ENCODE measurements at regions not wholly inside any gene's neighbourhood (a gene's known extent, or its start where the extent isn't known, plus 50 kb on each side); places are given as distances from the start of the nearest gene placed in this dataset.

- Histone ChIP-seq H3K9me3 (replicated peaks; ENCODE audit: control insufficient read depth, insufficient read depth, low read depth, low read length) (no peaks in the 10 kb centered on the region), H3K27ac (ENCODE audit: extremely low read depth, low read depth, low read length) (no peak overlapping the region), H3K4me1 (replicated peaks in 1 of 2; ENCODE audit: control insufficient read depth in 2 of 2, insufficient read depth in 2 of 2, low read length in 2 of 2) (no peaks in the 10 kb centered on the region), H3K4me3 (no peak overlapping the region), H3K9ac (ENCODE audit: insufficient read depth in 1 of 2, low read depth in 2 of 2, low read length in 2 of 2) (no peak overlapping the region), H4K20me1 (replicated peaks; ENCODE audit: control insufficient read depth, insufficient read depth, low read length) (no peaks in the 10 kb centered on the region), H2AFZ (ENCODE audit: low read depth, low read length) (no peak overlapping the region), H3K79me2 (ENCODE audit: control insufficient read depth, insufficient read depth, low read length) (no peaks in the 10 kb centered on the region), H3K36me3 (ENCODE audit: control insufficient read depth, insufficient read depth, low read length) (no peaks in the 10 kb centered on the region), H3K27me3 (ENCODE audit: control insufficient read depth in 2 of 2, insufficient read depth in 2 of 2, low read length in 2 of 2) (no peaks in the 10 kb centered on the region), H3K4me2 (ENCODE audit: insufficient read depth, low read length) (no peak overlapping the region), H3K9me1 (ENCODE audit: control insufficient read depth, insufficient read depth, low read length) (no peaks in the 10 kb centered on the region)
- FAIRE-seq (no peak), ATAC-seq (no peak), DNase-seq (ENCODE audit: extremely low read depth in 1 of 4, low spot score in 3 of 4) (no peak)
- in situ Hi-C loops (cut with MboI) = no loop called here
- no TSS peak for BruUV-seq (replicated peaks)
- ChIA-PET POLR2A (no interaction called here), CTCF (ENCODE audit: low intra/inter-chr PET ratio) (no interaction called here)
- TF ChIP-seq CREB3 (tag; conservative IDR thresholded peaks at IDR 0.05; ENCODE audit: low read depth) (no peak), TCF3 (CRISPR knock-in tag; IDR thresholded peaks at IDR 0.05) (no peak)
- intact Hi-C loops (cut with micrococcal nuclease) = no loop called here
Measured at GRCh38 chr4:147122685-147123084, 177.0 kb upstream of the TTC29 start.

- ChIA-PET CTCF (ENCODE audit: low intra/inter-chr PET ratio) (no interaction called here), POLR2A (no interaction called here)
- intact Hi-C loops (cut with micrococcal nuclease) = no loop called here
- BruUV-seq (replicated peaks) = no TSS peak
- Histone ChIP-seq H3K9ac (ENCODE audit: insufficient read depth in 1 of 2, low read depth in 2 of 2, low read length in 2 of 2) (no peak overlapping the region), H3K27ac (ENCODE audit: extremely low read depth, low read depth, low read length) (no peak overlapping the region), H3K4me3 (no peak overlapping the region), H2AFZ (ENCODE audit: low read depth, low read length) (no peak overlapping the region), H3K9me1 (ENCODE audit: control insufficient read depth, insufficient read depth, low read length) (no peaks in the 10 kb centered on the region), H3K4me1 (replicated peaks in 1 of 2; ENCODE audit: control insufficient read depth in 2 of 2, insufficient read depth in 2 of 2, low read length in 2 of 2) (no peaks in the 10 kb centered on the region), H3K9me3 (replicated peaks; ENCODE audit: control insufficient read depth, insufficient read depth, low read depth, low read length) (no peaks in the 10 kb centered on the region), H3K27me3 (ENCODE audit: control insufficient read depth in 2 of 2, insufficient read depth in 2 of 2, low read length in 2 of 2) (no peaks in the 10 kb centered on the region), H3K36me3 (ENCODE audit: control insufficient read depth, insufficient read depth, low read length) (no peaks in the 10 kb centered on the region), H3K4me2 (ENCODE audit: insufficient read depth, low read length) (no peak overlapping the region), H3K79me2 (ENCODE audit: control insufficient read depth, insufficient read depth, low read length) (no peaks in the 10 kb centered on the region), H4K20me1 (replicated peaks; ENCODE audit: control insufficient read depth, insufficient read depth, low read length) (no peaks in the 10 kb centered on the region)
- ATAC-seq = no peak
- no peak for FAIRE-seq
- in situ Hi-C loops (cut with MboI) = no loop called here
- no peak for DNase-seq (ENCODE audit: extremely low read depth in 1 of 4, low spot score in 3 of 4)
- WGBS (ENCODE audit: insufficient coverage, low coverage, missing lambda C conversion rate) = 0% methylated on average over 1 of the region's 1 CpG
- TF ChIP-seq HEY1 (CRISPR knock-in tag; IDR thresholded peaks at IDR 0.05; ENCODE audit: borderline replicate concordance) (no peak), ZNF57 (CRISPR knock-in tag; IDR thresholded peaks at IDR 0.05) (no peak), ZNF449 (CRISPR knock-in tag; IDR thresholded peaks at IDR 0.05) (no peak), ZNF609 (CRISPR knock-in tag; IDR thresholded peaks at IDR 0.05; ENCODE audit: borderline replicate concordance) (no peak), ZKSCAN8 (CRISPR knock-in tag; IDR thresholded peaks at IDR 0.05) (no peak), TRIM28 (IDR thresholded peaks at IDR 0.05) (no peak), SMAD2 (IDR thresholded peaks at IDR 0.05; ENCODE audit: low read depth, low read length) (no peak)
Measured at GRCh38 chr4:147123146-147123545, 177.5 kb upstream of the TTC29 start.
